GM23248 (cell line): ENCODE measurements at regions not wholly inside any gene's neighbourhood (a gene's known extent, or its start where the extent isn't known, plus 50 kb on each side); places are given as distances from the start of the nearest gene placed in this dataset.

Source experiments
- EZH2 ChIP-seq: fragments of 200-600 bp; sonication (generic); IDR thresholded peaks from 2 replicates; pipeline ENCODE4 v1.6.1; 2018; ENCODE audit warnings: antibody characterized with exemption, mild to moderate bottlenecking; ENCODE audit not compliant: insufficient read depth, poor library complexity, severe bottlenecking
- EZH2phosphoT487 ChIP-seq: fragments of 200-600 bp; sonication (generic); IDR thresholded peaks from 2 replicates; pipeline ENCODE4 v1.6.1; 2018; ENCODE audit warnings: antibody characterized with exemption, moderate library complexity, mild to moderate bottlenecking, low read depth; ENCODE audit not compliant: insufficient read depth

- no peak for TF ChIP-seq EZH2phosphoT487
- TF ChIP-seq EZH2, result no peak
These were observed 89.0 kb downstream of the PSMB1 start for GRCh38 chr6:170464080-170464479.
